IPS-18c (cell line): ENCODE measurements at regions not wholly inside any gene's neighbourhood (a gene's known extent, or its start where the extent isn't known, plus 50 kb on each side); places are given as distances from the start of the nearest gene placed in this dataset.
A peak's percentile ranks its signal among the peaks of the same experiment; 100 is the strongest.
"Not testable (repeated sequence)": the region's sequence is repeated elsewhere in the genome, so short reads cannot be mapped to it uniquely, and the experiment has no call there.

Experiments
- H3K4me3 ChIP-seq: 2 replicates; pipeline ENCODE4 v1.7.0; 2013; ENCODE audit warnings: low read depth, mild to moderate bottlenecking, low read length, moderate library complexity; ENCODE audit not compliant: insufficient read depth
- H3K9me3 ChIP-seq: one replicate; pipeline ENCODE4 v1.6.1; 2013; ENCODE audit warnings: mild to moderate bottlenecking, low read length, moderate library complexity; ENCODE audit not compliant: control insufficient read depth, insufficient read depth

DNA sequence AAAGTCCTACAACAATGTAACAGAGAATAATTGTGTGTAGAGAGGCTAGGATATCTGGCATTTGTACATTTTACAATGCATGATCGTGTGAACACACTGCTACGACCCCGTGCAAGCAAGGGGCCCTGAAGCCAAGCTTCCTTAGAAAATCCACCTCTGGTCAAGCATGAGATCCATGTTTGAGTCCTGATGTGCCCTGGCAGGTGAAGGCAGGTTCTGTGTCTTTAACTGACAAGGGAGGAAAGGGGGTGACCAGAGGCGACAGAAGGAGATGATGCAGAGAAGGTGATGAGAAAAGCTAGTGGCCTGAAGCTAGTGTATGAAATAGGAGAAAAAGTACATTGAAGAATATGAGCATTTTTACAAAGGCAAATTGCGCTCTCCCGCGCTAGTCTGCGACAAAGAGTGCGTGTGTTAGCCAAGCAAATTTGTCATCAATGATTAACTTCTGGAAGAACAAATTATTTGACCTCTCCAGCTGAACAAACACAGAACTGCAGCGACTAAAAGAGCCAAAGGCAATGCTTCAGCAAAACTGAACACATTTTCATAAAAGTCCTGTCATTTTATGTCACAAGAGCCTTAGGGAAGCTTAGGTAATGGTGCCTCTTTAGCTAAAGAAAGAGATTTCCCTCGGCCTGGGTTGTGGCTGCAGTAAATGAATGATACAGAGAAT is 101.7 kb upstream of the DAPK1 start:
- Histone ChIP-seq H3K9me3 (no peaks in the 10 kb centered on the region), H3K4me3 (no peak overlapping the region; the same call in 1 of the 2 replicates)

- Histone ChIP-seq H3K9me3 (no peaks in the 10 kb centered on the region), H3K4me3 (no peak overlapping the region)
Measured at GRCh38 chr9:87401681-87402080, 96.0 kb upstream of the DAPK1 start.

DNA sequence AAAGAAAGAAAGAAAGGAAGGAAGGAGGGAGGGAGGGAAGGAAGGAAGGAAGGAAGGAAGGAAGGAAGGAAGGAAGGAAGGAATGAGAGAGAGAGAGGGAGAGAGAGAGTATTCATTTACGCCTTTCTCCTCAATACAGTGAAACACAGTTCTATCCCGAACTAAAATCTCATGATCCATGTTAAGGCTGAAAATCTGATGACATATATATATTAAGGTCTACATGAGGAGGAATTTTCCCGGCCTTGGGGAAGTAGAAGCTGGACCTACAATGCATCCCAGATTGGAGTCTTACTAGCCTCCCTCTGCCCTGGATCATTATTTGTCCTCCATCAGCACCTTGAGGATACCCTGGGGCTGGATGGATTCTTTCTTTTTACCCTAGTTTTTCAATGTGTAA is 95.1 kb upstream of the DAPK1 start:
- H3K4me3 ChIP-seq = no peak overlapping the region
- H3K9me3 ChIP-seq = no peaks in the 10 kb centered on the region

- no peaks in the 10 kb centered on the region for H3K9me3 ChIP-seq
- no peak overlapping the region for H3K4me3 ChIP-seq
Measured at GRCh38 chr9:87405677-87406542, 91.8 kb upstream of the DAPK1 start.

DNA sequence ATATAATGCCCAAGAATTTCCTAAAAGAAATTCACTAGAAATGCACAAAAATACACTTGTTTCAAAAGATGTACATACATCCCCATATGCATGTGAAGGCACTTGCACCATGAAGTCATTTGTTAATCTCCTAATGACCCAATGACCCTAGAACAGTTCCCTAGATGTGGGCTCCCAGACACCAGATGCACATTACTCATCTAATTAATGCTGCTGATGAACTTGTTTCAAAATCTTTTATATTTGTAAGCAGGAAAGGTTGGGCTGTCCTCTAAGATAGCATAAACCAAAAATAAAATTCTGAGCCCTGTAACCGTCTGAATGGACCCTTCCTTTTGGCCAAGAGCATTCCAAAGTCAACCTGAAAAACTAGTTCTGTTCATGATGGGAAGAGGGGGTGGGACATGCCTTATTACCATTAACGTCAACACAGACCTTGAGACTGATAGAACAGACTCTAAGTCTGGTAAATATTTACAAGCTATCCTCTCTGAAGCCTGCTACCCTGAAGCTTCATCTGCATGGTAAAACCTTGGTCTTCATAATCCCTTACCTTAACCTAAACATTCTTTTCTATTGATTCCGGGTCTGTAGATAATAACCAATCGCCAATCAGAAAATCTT is 91.0 kb upstream of the DAPK1 start:
- no peak overlapping the region for H3K4me3 ChIP-seq
- no peaks in the 10 kb centered on the region for H3K9me3 ChIP-seq

- peak overlapping the region; percentile 46 for H3K4me3 ChIP-seq
- H3K9me3 ChIP-seq = not testable (repeated sequence)
Measured at GRCh38 chr9:87410047-87411005, 87.3 kb upstream of the DAPK1 start.

DNA sequence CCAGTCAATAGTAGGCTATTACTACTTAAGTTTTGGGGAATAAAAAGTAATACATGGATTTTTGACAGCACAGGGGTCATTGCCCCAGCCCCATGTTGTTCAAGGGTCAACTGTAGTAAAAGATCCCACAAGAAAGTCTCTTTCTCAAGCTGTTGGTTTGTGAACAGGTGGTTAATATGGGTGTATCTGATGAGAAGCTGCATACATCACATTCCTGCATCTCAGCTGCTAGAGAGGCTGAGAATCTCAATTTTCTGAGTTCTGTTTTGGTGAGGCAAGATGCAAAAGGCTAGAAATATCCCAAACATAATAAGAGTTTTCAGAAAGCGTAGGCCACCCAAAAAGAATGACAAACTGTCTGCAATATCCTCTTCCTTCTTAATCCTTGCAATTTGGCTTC is 76.8 kb upstream of the DAPK1 start:
- H3K9me3 ChIP-seq = no peaks in the 10 kb centered on the region
- H3K4me3 ChIP-seq = no peak overlapping the region

- no peaks in the 10 kb centered on the region for H3K9me3 ChIP-seq
- no peak overlapping the region for H3K4me3 ChIP-seq
Measured at GRCh38 chr9:87421734-87422133, 75.9 kb upstream of the DAPK1 start.

DNA sequence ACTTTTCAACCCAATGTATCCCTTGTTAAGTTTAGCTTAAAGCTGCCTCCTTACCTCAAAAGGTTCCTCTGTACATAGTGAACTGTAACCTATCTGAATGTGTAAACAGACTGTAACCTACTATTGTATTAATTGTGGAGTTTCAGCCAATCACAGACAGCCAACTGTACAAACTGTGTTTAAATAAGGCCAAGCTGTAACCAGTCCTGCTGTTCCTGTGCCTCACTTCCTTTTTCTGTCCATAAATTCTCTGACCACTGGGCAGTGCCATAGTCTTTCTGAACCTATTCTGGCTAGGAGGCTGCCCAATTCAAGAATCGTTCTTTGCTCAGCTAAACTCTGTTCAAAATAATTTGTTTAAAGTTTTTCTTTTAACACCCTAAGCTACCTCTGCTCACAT is 74.7 kb upstream of the DAPK1 start:
- Histone ChIP-seq H3K4me3 (no peak overlapping the region), H3K9me3 (no peaks in the 10 kb centered on the region)

GRCh38 chr9:87423885-87424284 is 73.8 kb upstream of the DAPK1 start:
- not testable (repeated sequence) for H3K9me3 ChIP-seq

GRCh38 chr9:87425202-87425601 is 72.5 kb upstream of the DAPK1 start:
- no peak overlapping the region for H3K4me3 ChIP-seq
- no peaks in the 10 kb centered on the region for H3K9me3 ChIP-seq

More at GRCh38 chr9:87423885-87424284, 73.8 kb upstream of the DAPK1 start:
- not testable (repeated sequence) for H3K4me3 ChIP-seq

DNA sequence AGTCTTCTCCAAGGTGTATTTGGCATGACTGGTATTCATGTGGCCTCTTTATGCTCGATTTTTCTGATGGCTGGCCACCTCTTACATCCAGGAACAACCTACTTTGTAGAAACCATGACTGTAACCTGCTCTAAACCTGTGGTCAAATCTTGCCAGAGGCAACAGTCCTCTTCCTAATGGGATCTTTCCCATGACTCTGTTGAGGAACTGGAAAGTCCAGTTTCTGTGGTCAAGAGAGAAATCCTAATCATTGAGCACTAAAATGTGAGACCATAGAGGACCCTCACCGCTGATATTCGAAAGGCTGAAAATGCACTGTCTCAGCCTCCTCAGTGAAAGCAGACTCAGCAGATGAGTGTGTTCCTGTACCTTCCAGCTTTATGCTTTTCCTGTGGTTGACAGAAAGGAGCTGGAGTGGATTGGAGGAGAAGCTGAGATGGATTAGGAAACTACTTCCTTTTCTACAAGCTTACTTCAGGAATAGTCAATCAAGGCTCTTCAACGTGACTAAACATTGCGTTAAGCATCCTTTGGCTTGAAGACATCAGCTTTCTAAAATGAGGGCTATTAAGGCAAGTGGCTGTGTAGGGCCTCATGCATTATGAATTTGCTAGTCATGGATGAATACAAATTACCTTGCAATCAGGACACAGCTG is 69.7 kb upstream of the DAPK1 start:
- no peaks in the 10 kb centered on the region for H3K9me3 ChIP-seq
- no peak overlapping the region for H3K4me3 ChIP-seq

DNA sequence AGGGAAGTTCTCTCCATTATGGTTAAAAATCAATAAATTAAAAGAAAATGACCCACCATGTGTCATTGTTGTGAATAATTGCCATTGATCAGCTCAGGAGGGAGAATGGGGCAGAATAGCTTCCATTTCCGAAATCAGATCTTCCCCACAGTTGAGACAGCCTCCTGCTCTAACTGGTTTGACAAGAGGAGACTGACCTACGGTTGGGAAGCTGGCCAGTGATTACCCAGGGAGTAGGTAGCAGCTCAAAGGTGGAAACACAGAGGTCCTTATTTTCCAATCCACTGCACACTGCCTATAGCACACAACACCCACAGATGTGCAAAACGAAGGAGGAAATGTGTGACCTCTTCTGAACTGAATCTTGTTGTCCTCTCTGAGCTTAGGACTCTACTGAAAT is 69.0 kb upstream of the DAPK1 start:
- Histone ChIP-seq H3K9me3 (no peaks in the 10 kb centered on the region), H3K4me3 (no peak overlapping the region)

GRCh38 chr9:87431837-87432236 is 65.8 kb upstream of the DAPK1 start:
- no peaks in the 10 kb centered on the region for H3K9me3 ChIP-seq
- no peak overlapping the region for H3K4me3 ChIP-seq

DNA sequence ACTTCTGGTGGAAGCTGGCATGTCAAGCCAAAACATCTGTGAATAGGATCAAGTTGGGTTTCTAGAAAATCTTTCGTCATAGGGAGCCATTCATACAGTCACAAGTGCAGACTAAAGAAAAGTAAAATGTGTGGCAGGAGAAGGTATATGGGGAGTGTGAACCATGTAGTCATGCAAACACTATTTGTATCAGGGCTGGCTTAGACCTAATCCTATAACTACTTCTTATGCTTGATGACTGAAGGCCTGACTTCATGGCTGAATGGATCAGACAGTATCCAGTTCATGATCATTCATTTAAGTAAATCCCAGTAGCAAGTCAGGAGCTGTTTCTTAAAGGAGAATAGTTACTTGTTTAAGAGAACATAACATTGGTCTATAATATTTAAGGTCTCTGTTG is 63.8 kb upstream of the DAPK1 start:
- no peak overlapping the region for H3K4me3 ChIP-seq
- H3K9me3 ChIP-seq = no peaks in the 10 kb centered on the region

DNA sequence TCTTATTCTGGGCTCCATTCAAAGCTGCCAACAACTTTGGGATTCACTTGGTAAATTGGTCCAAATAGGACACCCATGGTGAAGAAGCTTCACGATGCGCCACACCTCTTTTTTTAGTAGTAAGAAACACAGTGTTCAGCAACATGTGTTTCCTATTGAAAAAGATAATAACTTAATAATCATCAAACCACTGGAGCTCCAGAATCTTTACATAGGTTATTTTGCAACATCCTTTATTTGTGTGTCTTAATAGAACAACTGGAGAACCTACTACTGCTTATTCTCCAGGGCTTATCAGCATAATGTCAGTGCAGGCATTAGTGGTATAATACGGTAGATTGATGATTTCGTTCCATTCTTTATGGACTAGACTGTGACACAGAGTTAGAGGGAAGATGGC is 63.3 kb upstream of the DAPK1 start:
- Histone ChIP-seq H3K9me3 (no peaks in the 10 kb centered on the region), H3K4me3 (no peak overlapping the region)
